A549 (cell line): ENCODE measurements at regions not wholly inside any gene's neighbourhood (a gene's known extent, or its start where the extent isn't known, plus 50 kb on each side); places are given as distances from the start of the nearest gene placed in this dataset.

Experiments used
- ATAC-seq, 2 experiments: fragments of 200-7000 bp in 1 of 2; fragments of >200 bp in 1 of 2; cut with Nextera tagmentation in 1 of 2; cut with Tn5 transposase in 1 of 2; 3 replicates each; pipeline versions ENCODE4 v1.8.0 to v1.9.1; 2018 to 2020; ENCODE audit warnings: mild to moderate bottlenecking in 1 of 2, moderate library complexity in 1 of 2
- CTCF ChIA-PET: fragments of 300-600 bp; sonication (Branson Sonifier 250); formaldehyde crosslinking; extraction: SDS; loops from one replicate; lab custom pipeline; 2021; ENCODE audit warnings: antibody characterized with exemption, inconsistent platforms; lab: Yijun Ruan, JAX
- POLR2A ChIA-PET: fragments of 350-600 bp; formaldehyde crosslinking; extraction: SDS; loops from one replicate; lab custom pipeline; 2021; ENCODE audit warnings: antibody characterized with exemption, inconsistent platforms; lab: Yijun Ruan, JAX
- DNase-seq, 2 experiments: peaks; one replicate each; pipeline versions ENCODE4 v3.0.0 to v3.0.0-alpha.2; 2011 to 2016; ENCODE audit warnings: low read depth in 1 of 2, low spot score in 1 of 2
- FAIRE-seq: peaks from 2 replicates; lab custom pipeline; 2011; peaks lifted over from hg19 to GRCh38; lab: Jason Lieb, UNC
- H3K27ac ChIP-seq, 2 experiments: fragments of >200 bp; sonication (Bioruptor Twin); formaldehyde crosslinking; 3 replicates each; pipeline ENCODE4 v1.5.1; 2016 to 2017
- H3K4me1 ChIP-seq: fragments of >200 bp; sonication (Bioruptor Twin); formaldehyde crosslinking; 3 replicates; pipeline ENCODE4 v1.6.1; 2016
- H3K4me2 ChIP-seq: fragments of >200 bp; sonication (Bioruptor Twin); formaldehyde crosslinking; 3 replicates; pipeline ENCODE4 v1.6.1; 2016
- H3K4me3 ChIP-seq: fragments of >200 bp; sonication (Bioruptor Twin); formaldehyde crosslinking; 3 replicates; pipeline ENCODE4 v1.5.1; 2016
- H3K9me3 ChIP-seq: fragments of >200 bp; sonication (Bioruptor Twin); formaldehyde crosslinking; 3 replicates; pipeline ENCODE4 v1.6.1; 2016
- CBX2 ChIP-seq: fragments of 200-600 bp; sonication (generic); IDR thresholded peaks from 2 replicates; pipeline ENCODE4 v1.6.1; 2016; ENCODE audit warnings: low read depth, mild to moderate bottlenecking, borderline replicate concordance
- CHD2 ChIP-seq: fragments of 150-350 bp; IDR thresholded peaks from 2 replicates; pipeline ENCODE4 v1.6.1; 2014; ENCODE audit warnings: low read length; ENCODE audit not compliant: partially characterized antibody
- ESRRA ChIP-seq: fragments of 150-350 bp; IDR thresholded peaks from 2 replicates; pipeline ENCODE4 v1.6.1; 2014; ENCODE audit warnings: mild to moderate bottlenecking, low read length, borderline replicate concordance
- FOSB ChIP-seq: fragments of 250-450 bp; sonication (Bioruptor Pico); IDR thresholded peaks from 2 replicates; pipeline ENCODE4 v1.5.0; 2020; ENCODE audit warnings: mild to moderate bottlenecking, moderate library complexity
- FOXS1 ChIP-seq: fragments of 250-450 bp; sonication (Bioruptor Pico); IDR thresholded peaks from 2 replicates; pipeline ENCODE4 v1.5.0; 2020; ENCODE audit warnings: mild to moderate bottlenecking, moderate library complexity
- HEYL ChIP-seq: fragments of 250-450 bp; sonication (Bioruptor Pico); IDR thresholded peaks from 2 replicates; pipeline ENCODE4 v1.8.0; 2021; ENCODE audit warnings: mild to moderate bottlenecking, moderate library complexity
- HOXB5 ChIP-seq: fragments of 250-450 bp; sonication (Bioruptor Pico); IDR thresholded peaks from 2 replicates; pipeline ENCODE4 v1.5.0; 2020; ENCODE audit warnings: mild to moderate bottlenecking, moderate library complexity
- JUN ChIP-seq, 2 experiments: fragments of >200 bp; sonication (Bioruptor Twin); formaldehyde crosslinking; IDR thresholded peaks; 2 replicates in 1 of 2; 3 replicates in 1 of 2; pipeline ENCODE4 v1.6.1; 2016 to 2017
- MYC ChIP-seq: IDR thresholded peaks from 2 replicates; pipeline ENCODE4 v1.6.1; 2012; ENCODE audit warnings: mild to moderate bottlenecking, inconsistent platforms, low read length, improper control_type of control experiment, borderline replicate concordance
- NFE2L2 ChIP-seq: fragments of 150-350 bp; conservative IDR thresholded peaks from 2 replicates; pipeline ENCODE4 v1.6.1; 2014; ENCODE audit warnings: low read length
- POLR2A ChIP-seq: IDR thresholded peaks from 2 replicates; pipeline ENCODE4 v1.6.1; 2012; ENCODE audit warnings: mild to moderate bottlenecking, low read length
- POLR2AphosphoS2 ChIP-seq: conservative IDR thresholded peaks from 2 replicates; pipeline ENCODE4 v1.6.1; 2012; ENCODE audit warnings: low read length, improper control_type of control experiment, inconsistent platforms
- RAD21 ChIP-seq, 2 experiments: fragments of >200 bp in 1 of 2; sonication (Bioruptor Twin) in 1 of 2; formaldehyde crosslinking in 1 of 2; IDR thresholded peaks in 1 of 2; conservative IDR thresholded peaks in 1 of 2; 2 replicates in 1 of 2; 3 replicates in 1 of 2; pipeline ENCODE4 v1.6.1; 2012 to 2018; ENCODE audit warnings: inconsistent platforms in 1 of 2
- RARB ChIP-seq: fragments of 250-450 bp; sonication (Bioruptor Pico); IDR thresholded peaks from 2 replicates; pipeline ENCODE4 v1.8.0; 2021; ENCODE audit warnings: mild to moderate bottlenecking, moderate library complexity
- RFX5 ChIP-seq: fragments of 450-650 bp; IDR thresholded peaks from 2 replicates; pipeline ENCODE4 v1.7.1; 2014; ENCODE audit warnings: antibody characterized with exemption, mild to moderate bottlenecking, moderate library complexity
- RNF2 ChIP-seq: fragments of 200-600 bp; sonication (generic); IDR thresholded peaks from 2 replicates; pipeline ENCODE4 v1.6.1; 2016; ENCODE audit warnings: low read depth, mild to moderate bottlenecking, antibody characterized with exemption, moderate library complexity, borderline replicate concordance
- SMC3 ChIP-seq: fragments of >200 bp; sonication (Bioruptor Twin); formaldehyde crosslinking; IDR thresholded peaks from 3 replicates; pipeline ENCODE4 v1.6.1; 2018; ENCODE audit warnings: inconsistent platforms
- ZC3H11A ChIP-seq: fragments of 450-650 bp; IDR thresholded peaks from 2 replicates; pipeline ENCODE4 v1.6.1; 2014; ENCODE audit warnings: antibody characterized with exemption, mild to moderate bottlenecking
- ZSCAN20 ChIP-seq: fragments of 250-450 bp; sonication (Bioruptor Pico); IDR thresholded peaks from 2 replicates; pipeline ENCODE4 v1.8.0; 2022; ENCODE audit warnings: mild to moderate bottlenecking, moderate library complexity
- WGBS: methylation state at CpG from one replicate; pipeline ENCODE4 v1.1.6; 2017; ENCODE audit errors: missing lambda C conversion rate; 5-methylcytosine and 5-hydroxymethylcytosine counted together
- TF ChIP-seq, protein P1 (sequence below): fragments of >200 bp; sonication (Bioruptor Twin); formaldehyde crosslinking; IDR thresholded peaks from 3 replicates; pipeline ENCODE4 v1.5.1; 2016
- TF ChIP-seq, protein P2 (sequence below): IDR thresholded peaks from 2 replicates; pipeline ENCODE4 v1.6.1; 2012

DNA sequence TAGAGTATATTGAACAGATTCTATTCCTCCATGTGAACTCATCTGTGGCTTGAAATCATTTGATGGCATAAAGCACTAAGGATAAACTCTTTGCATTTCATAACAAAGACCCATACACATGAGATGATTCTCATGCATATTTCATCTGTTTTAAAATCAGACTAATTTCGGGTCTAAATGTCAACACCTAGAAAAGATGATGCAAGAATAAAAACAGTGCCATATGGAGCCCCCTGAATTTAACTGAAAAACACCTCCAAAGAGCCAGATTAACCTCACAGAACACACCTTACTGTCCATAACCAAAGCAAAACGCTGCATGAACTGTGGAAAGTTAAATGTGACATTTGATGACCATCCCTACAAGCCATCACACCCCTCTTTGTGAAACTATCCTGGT, 59.7 kb downstream of the ELAPOR2 start:
- Histone ChIP-seq H3K9me3 (no peaks in the 10 kb centered on the region), H3K27ac (no peak overlapping the region), H3K4me3 (no peak overlapping the region), H3K4me2 (no peak overlapping the region), H3K4me1 (no peaks in the 10 kb centered on the region)
- ATAC-seq (no peak), FAIRE-seq (no peak), DNase-seq (no peak)
- 0% methylated on average over 2 of the region's 2 CpGs for WGBS
- ChIA-PET POLR2A (no interaction called here), CTCF (interaction anchor here (0.6 kb wide), 1 partner anchor 130 kb away, joined by 3 read pairs; no protein-coding TSS in a partner anchor)
- TF ChIP-seq MYC (no peak), RAD21 (conservative IDR thresholded peaks at IDR 0.05 in 1 of 2, IDR thresholded peaks at IDR 0.05 in 1 of 2) (no peak), ESRRA (no peak)
- TF ChIP-seq, protein P1, sequence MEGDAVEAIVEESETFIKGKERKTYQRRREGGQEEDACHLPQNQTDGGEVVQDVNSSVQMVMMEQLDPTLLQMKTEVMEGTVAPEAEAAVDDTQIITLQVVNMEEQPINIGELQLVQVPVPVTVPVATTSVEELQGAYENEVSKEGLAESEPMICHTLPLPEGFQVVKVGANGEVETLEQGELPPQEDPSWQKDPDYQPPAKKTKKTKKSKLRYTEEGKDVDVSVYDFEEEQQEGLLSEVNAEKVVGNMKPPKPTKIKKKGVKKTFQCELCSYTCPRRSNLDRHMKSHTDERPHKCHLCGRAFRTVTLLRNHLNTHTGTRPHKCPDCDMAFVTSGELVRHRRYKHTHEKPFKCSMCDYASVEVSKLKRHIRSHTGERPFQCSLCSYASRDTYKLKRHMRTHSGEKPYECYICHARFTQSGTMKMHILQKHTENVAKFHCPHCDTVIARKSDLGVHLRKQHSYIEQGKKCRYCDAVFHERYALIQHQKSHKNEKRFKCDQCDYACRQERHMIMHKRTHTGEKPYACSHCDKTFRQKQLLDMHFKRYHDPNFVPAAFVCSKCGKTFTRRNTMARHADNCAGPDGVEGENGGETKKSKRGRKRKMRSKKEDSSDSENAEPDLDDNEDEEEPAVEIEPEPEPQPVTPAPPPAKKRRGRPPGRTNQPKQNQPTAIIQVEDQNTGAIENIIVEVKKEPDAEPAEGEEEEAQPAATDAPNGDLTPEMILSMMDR = no peak

DNA sequence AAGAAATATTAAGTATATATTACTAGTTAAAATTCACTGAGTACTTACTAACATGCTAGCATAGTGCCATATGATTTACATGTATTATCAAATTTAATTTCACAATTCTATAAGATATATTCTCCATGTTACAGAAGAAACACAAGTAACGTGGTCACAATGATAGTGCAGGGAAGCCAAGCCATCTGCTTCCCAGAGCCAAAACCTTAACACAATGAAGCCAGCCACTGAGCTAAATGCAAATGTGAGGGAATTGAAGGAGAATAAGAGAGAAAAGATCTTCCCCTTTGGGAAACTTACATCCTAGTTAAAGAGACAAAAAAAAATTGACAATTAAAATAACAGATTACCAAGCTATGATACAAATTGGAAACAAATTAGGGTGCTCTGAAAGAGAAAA, 63.6 kb downstream of the ELAPOR2 start:
- no peak for FAIRE-seq
- H3K4me2 ChIP-seq = no peak overlapping the region
- POLR2A ChIA-PET = no interaction called here

DNA sequence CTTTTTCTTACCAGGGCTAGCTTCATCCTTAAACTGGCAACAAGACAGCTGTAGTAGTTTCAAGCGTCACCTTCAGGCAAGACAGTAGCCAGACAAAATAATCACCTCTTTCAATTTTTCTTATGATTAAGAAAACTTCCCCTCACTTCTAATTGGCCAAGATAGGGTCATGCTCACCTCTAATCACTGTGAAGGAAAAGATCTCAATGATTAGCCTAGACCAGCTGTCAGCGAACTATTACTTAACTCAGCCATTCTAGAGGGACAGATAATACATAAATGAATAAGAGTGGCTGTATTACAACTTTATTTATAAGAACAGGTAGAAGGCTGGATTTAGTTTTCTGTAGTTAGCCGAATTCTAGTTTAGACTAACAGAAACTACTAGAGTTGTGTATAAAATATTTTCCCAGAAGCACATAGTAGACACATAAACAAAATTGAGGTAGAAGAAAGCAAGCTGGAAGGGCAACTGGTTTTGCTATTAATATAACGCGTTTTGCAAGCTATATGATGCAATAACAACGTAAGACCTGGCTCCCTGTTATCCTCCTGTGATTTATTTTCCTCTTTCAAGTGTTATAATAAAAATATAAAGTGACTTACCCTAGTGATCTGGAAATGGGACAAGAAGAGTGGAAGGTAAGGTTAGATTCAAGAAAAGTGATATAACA, 64.3 kb downstream of the ELAPOR2 start:
- CTCF ChIA-PET = interaction anchor here (1.3 kb wide), 1 partner anchor 19 kb away, joined by 3 read pairs; no protein-coding TSS in a partner anchor
- Histone ChIP-seq H3K4me3 (no peak overlapping the region), H3K4me1 (no peaks in the 10 kb centered on the region), H3K4me2 (no peak overlapping the region), H3K9me3 (no peaks in the 10 kb centered on the region), H3K27ac (no peak overlapping the region)
- TF ChIP-seq RNF2 = no peak
- TF ChIP-seq, protein P1 = no peak
- TF ChIP-seq RAD21 (conservative IDR thresholded peaks at IDR 0.05 in 1 of 2, IDR thresholded peaks at IDR 0.05 in 1 of 2) = no peak
- no peak for TF ChIP-seq FOSB (CRISPR knock-in tag)
- TF ChIP-seq NFE2L2 = no peak
- no peak for TF ChIP-seq ZC3H11A
- TF ChIP-seq POLR2A = no peak
- TF ChIP-seq, protein P2, sequence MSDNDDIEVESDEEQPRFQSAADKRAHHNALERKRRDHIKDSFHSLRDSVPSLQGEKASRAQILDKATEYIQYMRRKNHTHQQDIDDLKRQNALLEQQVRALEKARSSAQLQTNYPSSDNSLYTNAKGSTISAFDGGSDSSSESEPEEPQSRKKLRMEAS = no peak
- no peak for TF ChIP-seq FOXS1 (CRISPR knock-in tag)
- TF ChIP-seq POLR2AphosphoS2 = no peak
- TF ChIP-seq RFX5 = no peak
- TF ChIP-seq CHD2 = no peak
- no peak for TF ChIP-seq ZSCAN20 (CRISPR knock-in tag)
- DNase-seq (no peak), FAIRE-seq (no peak), ATAC-seq (no peak)
- 3% methylated on average over 6 of the region's 6 CpGs for WGBS
- POLR2A ChIA-PET = interaction anchor here (1.5 kb wide), 1 partner anchor 157 kb away, joined by 3 read pairs; the partner anchor contains the start of gene DMTF1

More for the DNA sequence above, 63.6 kb downstream of the ELAPOR2 start:
- TF ChIP-seq RARB (CRISPR knock-in tag) (no peak), JUN (IDR thresholded peaks at IDR 0.05) (no peak), CBX2 (no peak), HOXB5 (CRISPR knock-in tag) (no peak), HEYL (CRISPR knock-in tag) (no peak), MYC (no peak), SMC3 (no peak), FOXS1 (CRISPR knock-in tag) (no peak), ZC3H11A (no peak)
- TF ChIP-seq, protein P1 = no peak
- CTCF ChIA-PET = no interaction called here
- ATAC-seq = no peak
- no peak for DNase-seq
- no peak overlapping the region for H3K27ac ChIP-seq
- WGBS = 0% methylated on average over 1 of the region's 1 CpG
- no peak overlapping the region for H3K4me3 ChIP-seq
- H3K4me1 ChIP-seq = no peaks in the 10 kb centered on the region
- no peaks in the 10 kb centered on the region for H3K9me3 ChIP-seq
